ENCODE measurements at regions not wholly inside any gene's neighbourhood (a gene's known extent, or its start where the extent isn't known, plus 50 kb on each side); places are given as distances from the start of the nearest gene placed in this dataset.

DNA sequence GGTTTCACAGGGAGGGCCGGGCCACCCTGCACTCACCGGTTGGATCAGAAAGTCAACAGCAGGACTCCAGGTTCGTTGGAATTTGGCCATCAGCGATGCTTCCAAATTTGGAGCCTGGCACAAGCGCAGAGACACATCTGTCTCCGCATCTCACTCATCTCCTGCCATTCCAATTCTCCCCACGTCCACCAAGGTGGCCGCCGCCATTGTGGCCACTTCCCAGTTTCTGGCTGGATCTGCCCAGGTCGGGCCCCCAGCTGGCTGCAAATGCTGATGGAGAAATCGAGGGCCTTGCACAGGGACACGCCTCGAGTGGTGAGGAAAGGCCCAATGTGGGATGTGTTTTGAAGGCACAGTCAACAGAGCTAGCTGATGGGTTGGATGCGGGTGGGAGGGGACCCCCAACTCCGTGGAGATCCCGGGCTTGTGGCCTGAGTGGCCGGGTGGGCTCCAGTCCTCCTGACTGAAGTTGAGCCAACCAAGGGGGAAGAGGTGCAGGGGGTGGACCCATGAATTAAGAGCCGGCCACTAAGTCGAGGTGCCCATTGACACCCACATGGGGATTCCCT, 102.7 kb downstream of the CRYAA start:
- no peak for DNase-seq

DNA sequence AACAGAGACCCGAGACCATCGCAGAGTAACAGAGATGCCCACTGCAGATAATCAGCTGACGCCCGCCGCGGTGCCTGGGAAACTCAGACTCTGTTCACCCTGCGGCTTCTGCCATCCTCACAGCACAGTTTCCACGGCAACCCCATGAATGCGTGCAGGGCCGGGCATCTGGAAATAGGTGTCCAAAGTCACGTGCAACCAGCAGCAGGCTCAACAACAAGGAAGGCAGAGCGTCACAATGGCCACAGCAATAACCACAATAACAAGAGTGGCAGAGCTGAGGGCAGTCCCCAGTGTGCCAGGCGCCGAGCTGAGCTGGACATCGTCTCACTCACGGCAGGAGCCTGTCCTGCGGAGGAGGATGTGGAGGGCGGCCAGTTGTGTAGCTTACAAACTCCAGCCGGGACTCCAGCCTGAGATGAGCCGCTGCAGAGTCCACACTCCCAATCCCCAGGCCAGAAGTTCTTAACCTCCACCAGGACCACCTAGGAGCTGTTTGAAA, 102.0 kb downstream of the CRYAA start:
- no peak for DNase-seq

DNA sequence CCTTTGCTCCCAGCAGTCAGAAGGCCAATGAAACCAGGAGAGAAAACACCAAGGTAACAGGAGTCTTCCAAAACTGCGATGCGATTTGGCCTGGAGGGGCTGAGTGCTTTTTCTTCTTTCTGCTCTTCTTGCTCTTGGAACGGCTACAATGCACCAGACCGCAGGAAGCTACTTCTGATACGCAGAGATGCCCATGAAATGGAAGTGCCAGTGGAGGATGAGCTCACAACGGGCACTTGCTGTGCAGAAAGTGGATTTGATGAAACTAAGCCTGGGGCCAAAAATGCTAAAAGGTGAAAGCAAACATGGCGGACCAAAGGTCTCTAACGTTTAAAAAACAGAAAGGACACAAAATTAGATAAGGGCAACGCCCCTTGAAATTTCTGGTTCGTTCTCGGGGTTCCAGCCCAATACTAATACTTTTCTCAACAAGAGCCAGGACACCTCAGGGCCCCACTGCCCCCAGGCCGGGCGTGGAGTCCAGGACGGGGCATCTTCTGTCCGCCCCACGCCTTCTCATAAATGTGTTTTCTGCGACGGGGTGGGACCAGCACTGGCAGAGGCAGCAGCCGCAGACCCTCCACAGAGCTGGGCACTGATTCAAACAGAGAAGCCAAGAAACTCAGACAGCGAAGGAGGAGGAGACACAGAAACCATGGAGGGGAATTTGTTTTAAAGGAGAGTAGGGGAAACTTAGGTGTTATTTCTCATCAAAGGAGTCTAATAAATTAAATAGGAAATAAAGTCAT, 101.3 kb downstream of the CRYAA start:
- DNase-seq, result no peak

- no peak for DNase-seq
Measured at GRCh38 chr21:43269440-43269839, 100.6 kb downstream of the CRYAA start.

DNA sequence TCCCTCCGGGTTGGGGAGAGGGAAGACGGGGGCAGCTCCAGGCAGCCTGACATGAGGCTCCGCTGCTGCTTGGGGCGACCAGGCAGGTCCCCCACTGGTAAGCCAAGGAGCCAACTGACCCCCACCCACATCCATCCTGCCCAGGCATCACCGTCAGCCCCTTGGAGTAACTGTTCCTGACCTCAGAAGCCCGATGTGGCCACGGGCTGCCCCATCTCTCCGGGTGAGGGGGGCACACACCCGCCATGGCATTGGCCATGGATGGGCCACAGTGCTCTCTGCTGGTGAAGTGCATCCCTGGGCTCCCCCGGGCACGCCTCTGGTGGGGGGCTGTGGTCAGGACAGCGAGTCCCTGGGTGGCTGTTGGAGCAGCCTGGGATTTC, 100.0 kb downstream of the CRYAA start:
- no peak for DNase-seq

DNA sequence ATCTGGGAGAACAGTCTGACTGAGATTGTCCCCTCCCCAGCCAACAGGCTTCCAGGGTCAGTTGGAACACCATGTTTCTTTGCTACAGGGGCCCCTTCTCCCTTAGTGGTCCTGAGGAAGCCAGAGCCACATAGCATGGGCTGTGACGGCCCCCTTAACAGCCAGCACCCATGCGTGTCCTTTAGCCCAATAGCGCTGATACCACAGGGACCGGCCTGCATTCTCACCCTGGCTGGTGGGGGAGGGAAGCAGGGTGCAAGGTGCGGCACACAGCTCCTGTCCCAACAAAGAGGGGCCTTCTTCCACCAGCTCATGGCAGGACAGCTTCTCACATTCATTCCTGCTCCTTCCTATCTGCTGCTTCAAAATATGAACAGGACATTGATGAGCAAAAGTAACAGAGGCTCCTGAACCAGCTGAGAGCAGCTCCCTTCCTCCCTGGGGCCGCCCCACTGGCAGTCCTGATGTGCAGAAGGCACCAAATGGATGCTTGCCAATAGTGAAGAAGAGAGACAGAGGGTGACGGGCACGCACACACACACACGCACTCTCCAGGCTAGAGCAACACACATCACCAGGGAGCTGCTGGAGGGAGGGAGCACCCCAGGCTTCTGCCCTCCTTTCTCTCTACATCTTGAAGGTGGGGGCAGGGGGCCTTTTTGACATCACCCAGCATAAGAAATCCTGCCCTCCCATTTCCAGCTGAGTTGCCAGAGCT, 99.4 kb downstream of the CRYAA start:
- no peak for DNase-seq

GRCh38 chr21:43267391-43268085, 98.7 kb downstream of the CRYAA start:
- DNase-seq, result no peak

DNA sequence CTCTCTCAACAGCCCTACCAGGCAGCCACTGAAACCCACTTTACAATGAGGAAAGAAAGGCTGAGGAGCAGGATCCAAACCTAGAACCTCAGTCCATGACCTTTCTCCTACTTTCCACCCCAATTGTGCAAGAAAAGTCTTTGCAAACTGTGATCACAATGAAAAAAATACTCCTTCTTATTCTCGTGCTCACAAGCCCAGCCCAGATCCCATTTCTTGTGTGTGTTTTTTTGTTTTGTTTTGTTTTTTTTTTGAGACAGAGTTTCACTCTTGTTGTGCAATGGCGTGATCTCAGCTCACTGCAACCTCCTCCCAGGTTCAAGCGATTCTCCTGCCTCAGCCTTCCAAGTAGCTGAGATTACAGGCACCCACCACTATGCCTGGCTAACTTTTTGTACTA, 97.7 kb downstream of the CRYAA start:
- DNase-seq, result no peak

DNA sequence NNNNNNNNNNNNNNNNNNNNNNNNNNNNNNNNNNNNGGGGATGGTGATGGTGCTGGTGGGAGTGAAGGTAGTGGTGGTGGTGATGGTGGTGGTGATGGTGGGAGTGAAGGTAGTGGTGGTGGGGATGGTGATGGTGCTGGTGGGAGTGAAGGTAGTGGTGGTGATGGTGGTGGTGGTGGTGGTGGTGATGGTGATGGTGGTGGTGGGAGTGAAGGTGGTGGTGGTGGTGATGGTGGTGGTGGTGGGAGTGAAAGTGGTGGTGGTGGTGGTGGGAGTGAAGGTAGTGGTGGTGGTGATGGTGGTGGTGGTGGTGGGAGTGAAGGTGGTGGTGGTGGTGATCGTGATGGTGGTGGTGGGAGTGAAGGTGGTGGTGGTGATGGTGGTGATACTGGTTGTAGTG, 93.6 kb downstream of the CRYAA start:
- no peak for DNase-seq

All from NCI-H2029 treated with DMSO at 0.1 percent for 48 hours (cell line).